Ovary (tissue), 7 donors: ENCODE measurements at regions not wholly inside any gene's neighbourhood (a gene's known extent, or its start where the extent isn't known, plus 50 kb on each side); places are given as distances from the start of the nearest gene placed in this dataset.

Experiments
- DNase-seq, 5 donors: peaks; one replicate each; pipeline ENCODE4 v3.0.0-alpha.2; 2019 to 2020
- H3K27ac ChIP-seq, 2 donors: fragments of 200-600 bp; one replicate each; pipeline versions ENCODE4 v1.5.1 to v1.8.0; 2019 to 2022
- H3K27me3 ChIP-seq: fragments of 200-600 bp; one replicate; pipeline ENCODE4 v1.8.0; 2022
- H3K36me3 ChIP-seq: fragments of 200-600 bp; sonication (generic); one replicate; pipeline ENCODE4 v1.5.1; 2019
- H3K4me1 ChIP-seq: one replicate; pipeline ENCODE4 v1.8.1; 2013; ENCODE audit warnings: mild to moderate bottlenecking, moderate library complexity; ENCODE audit not compliant: insufficient read depth
- H3K4me3 ChIP-seq: fragments of 200-600 bp; sonication (generic); one replicate; pipeline ENCODE4 v1.5.1; 2017
- H3K9me3 ChIP-seq, 2 donors: fragments of 200-600 bp in 1 of 2; sonication (generic) in 1 of 2; one replicate each; pipeline versions ENCODE4 v1.5.1 to v1.8.1; 2013 to 2019; ENCODE audit warnings: mild to moderate bottlenecking in 1 of 2, moderate library complexity in 1 of 2
- EP300 ChIP-seq: sonication (generic); formaldehyde crosslinking; IDR thresholded peaks from one replicate; pipeline ENCODE4 v1.6.1; 2017; ENCODE audit warnings: antibody characterized with exemption
- POLR2A ChIP-seq: fragments of 450-650 bp; IDR thresholded peaks from one replicate; pipeline ENCODE4 v1.6.1; 2017; ENCODE audit warnings: antibody characterized with exemption, mild to moderate bottlenecking, moderate library complexity
- WGBS, 3 donors: extraction: QIAGEN DNeasy Blood & Tissue Kit in 1 of 3; methylation state at CpG; one replicate each; pipeline versions ENCODE4 v1.1.5 to v1.1.7; 2013 to 2017; 5-methylcytosine and 5-hydroxymethylcytosine counted together
- intact Hi-C, 4 donors: fragments of 100-400 bp; cut with DNase I; formaldehyde crosslinking; loops; one replicate each; pipeline versions ENCODE4 v1.11.0 to v1.15.1; 2022 to 2023
- TF ChIP-seq, protein P1 (sequence below), 3 donors: fragments of 450-650 bp in 2 of 3; fragments of 200-600 bp in 1 of 3; IDR thresholded peaks; one replicate each; pipeline versions ENCODE4 v1.5.1 to v1.8.0; 2016 to 2022; ENCODE audit warnings: antibody characterized with exemption in 3 of 3, mild to moderate bottlenecking in 1 of 3
- donor health status: DM: no; HTN: no; CAD: no; lungs with moderate emphysema.
- donor health status: DM: no; HTN: no; CAD: no.
- donor health status: Bipolar disorder and iron deficiency.
- donor health status: DM: no; HTN: no; CAD: no.
- donor health status: DM: yes; HTN: yes; CAD: no.

- peaks cover 12% of the 10 kb centered on the region for H3K4me1 ChIP-seq
- WGBS, 3 donors, result 94 to 97% (median 96%) methylated on average over 1 of the region's 1 CpG
- no peak overlapping the region for H3K4me3 ChIP-seq
- TF ChIP-seq EP300 (no peak), POLR2A (no peak)
- TF ChIP-seq, protein P1, sequence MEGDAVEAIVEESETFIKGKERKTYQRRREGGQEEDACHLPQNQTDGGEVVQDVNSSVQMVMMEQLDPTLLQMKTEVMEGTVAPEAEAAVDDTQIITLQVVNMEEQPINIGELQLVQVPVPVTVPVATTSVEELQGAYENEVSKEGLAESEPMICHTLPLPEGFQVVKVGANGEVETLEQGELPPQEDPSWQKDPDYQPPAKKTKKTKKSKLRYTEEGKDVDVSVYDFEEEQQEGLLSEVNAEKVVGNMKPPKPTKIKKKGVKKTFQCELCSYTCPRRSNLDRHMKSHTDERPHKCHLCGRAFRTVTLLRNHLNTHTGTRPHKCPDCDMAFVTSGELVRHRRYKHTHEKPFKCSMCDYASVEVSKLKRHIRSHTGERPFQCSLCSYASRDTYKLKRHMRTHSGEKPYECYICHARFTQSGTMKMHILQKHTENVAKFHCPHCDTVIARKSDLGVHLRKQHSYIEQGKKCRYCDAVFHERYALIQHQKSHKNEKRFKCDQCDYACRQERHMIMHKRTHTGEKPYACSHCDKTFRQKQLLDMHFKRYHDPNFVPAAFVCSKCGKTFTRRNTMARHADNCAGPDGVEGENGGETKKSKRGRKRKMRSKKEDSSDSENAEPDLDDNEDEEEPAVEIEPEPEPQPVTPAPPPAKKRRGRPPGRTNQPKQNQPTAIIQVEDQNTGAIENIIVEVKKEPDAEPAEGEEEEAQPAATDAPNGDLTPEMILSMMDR (IDR thresholded peaks at IDR 0.05), result no peak
- H3K9me3 ChIP-seq, result no peaks in the 10 kb centered on the region
- no peaks in the 10 kb centered on the region for H3K27me3 ChIP-seq
- no peak overlapping the region for H3K27ac ChIP-seq
- intact Hi-C loops, result no loop called here
- H3K36me3 ChIP-seq, result no peaks in the 10 kb centered on the region
- DNase-seq, result no peak
Observed at GRCh38 chr1:193412748-193413147, 226.3 kb upstream of the B3GALT2 start.

DNA sequence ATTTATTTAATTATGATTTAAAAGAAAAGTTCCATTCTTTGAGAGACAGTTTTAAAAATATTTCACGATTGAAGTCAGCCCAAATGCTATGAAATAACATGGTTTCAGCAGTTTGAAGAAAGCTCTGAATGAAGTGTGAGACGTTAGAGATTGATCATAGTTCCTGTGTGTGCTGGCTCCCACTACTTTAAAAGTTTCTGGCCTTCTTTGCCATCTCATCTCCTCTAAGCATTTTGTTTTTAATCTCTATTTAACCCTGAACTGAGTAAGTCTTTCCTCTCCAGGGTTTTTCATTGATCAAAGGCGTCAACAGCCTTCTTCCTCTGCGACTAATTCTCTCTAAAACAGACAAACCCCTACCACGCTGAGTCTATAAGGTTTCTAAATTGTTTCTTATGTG, 225.3 kb upstream of the B3GALT2 start:
- no peak for DNase-seq
- no peak overlapping the region for H3K4me3 ChIP-seq
- H3K27ac ChIP-seq, result peak overlapping the region in 1 of 2 donors; percentile 27
- H3K9me3 ChIP-seq, result no peaks in the 10 kb centered on the region
- no peaks in the 10 kb centered on the region for H3K36me3 ChIP-seq
- TF ChIP-seq, protein P1 (IDR thresholded peaks at IDR 0.05), result no peak
- TF ChIP-seq EP300, result no peak
- TF ChIP-seq POLR2A, result no peak
- intact Hi-C loops, result no loop called here
- peaks cover 8% of the 10 kb centered on the region for H3K4me1 ChIP-seq
- no peaks in the 10 kb centered on the region for H3K27me3 ChIP-seq
- 46 to 49% (median 47%) methylated on average over 5 of the region's 5 CpGs for WGBS, 3 donors

DNA sequence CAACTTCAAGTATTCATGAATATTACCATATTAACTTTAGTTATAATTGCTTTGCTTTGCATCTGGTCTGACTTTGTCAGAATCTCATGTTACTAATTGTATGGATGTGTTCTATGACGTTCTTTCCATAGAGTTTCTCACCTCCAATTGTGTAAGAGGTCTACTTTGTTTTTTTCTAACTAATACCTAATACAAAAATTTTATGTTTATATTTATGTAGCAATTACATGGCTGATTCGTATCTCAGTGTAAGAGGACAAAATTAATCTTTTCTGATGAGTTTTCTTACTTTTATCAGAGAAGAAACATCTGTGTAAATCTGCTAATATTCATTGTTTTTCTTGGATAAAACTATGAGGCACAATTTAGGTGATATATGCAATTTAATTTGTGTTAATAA, 224.8 kb upstream of the B3GALT2 start:
- WGBS, 3 donors, result 57 to 64% (median 58%) methylated on average over 2 of the region's 2 CpGs
- Histone ChIP-seq H3K27me3 (no peaks in the 10 kb centered on the region), H3K4me1 (peaks cover 8% of the 10 kb centered on the region), H3K27ac (peak overlapping the region in 1 of 2 donors; percentile 27), H3K9me3 (no peaks in the 10 kb centered on the region), H3K4me3 (no peak overlapping the region), H3K36me3 (no peaks in the 10 kb centered on the region)
- no peak for DNase-seq
- TF ChIP-seq EP300 (no peak), POLR2A (no peak)
- TF ChIP-seq, protein P1 (IDR thresholded peaks at IDR 0.05), result no peak
- intact Hi-C loops, result no loop called here

GRCh38 chr1:193408782-193409293, 222.4 kb upstream of the B3GALT2 start:
- DNase-seq, result peak; percentile 89 to 97 (median 95)
- 1 to 3% (median 2%) methylated on average over 9 of the region's 9 CpGs for WGBS, 3 donors
- peaks cover 8% of the 10 kb centered on the region for H3K4me1 ChIP-seq
- H3K27ac ChIP-seq, result peak overlapping the region in 1 of 2 donors; percentile 41
- TF ChIP-seq EP300 (no peak), POLR2A (no peak)
- TF ChIP-seq, protein P1 (IDR thresholded peaks at IDR 0.05), result no peak
- H3K9me3 ChIP-seq, result no peaks in the 10 kb centered on the region
- H3K27me3 ChIP-seq, result no peaks in the 10 kb centered on the region
- intact Hi-C loops, result no loop called here
- H3K36me3 ChIP-seq, result no peaks in the 10 kb centered on the region
- H3K4me3 ChIP-seq, result no peak overlapping the region
